HCT116 (cell line): ENCODE measurements at regions not wholly inside any gene's neighbourhood (a gene's known extent, or its start where the extent isn't known, plus 50 kb on each side); places are given as distances from the start of the nearest gene placed in this dataset.

Experiments
- ATAC-seq: fragments of 200-7000 bp; cut with Tn5 transposase; 2 replicates; pipeline ENCODE4 v1.9.1; 2020; ENCODE audit warnings: mild to moderate bottlenecking, moderate library complexity
- BruUV-seq: library from RNA; stranded (reverse); fragments of 400-500 nt; replicated peaks from 2 replicates; lab custom pipeline; 2021; lab: Mats Ljungman, UMichigan
- CTCF ChIA-PET: fragments of 300-600 bp; sonication (Branson Sonifier 250); formaldehyde crosslinking; loops from one replicate; lab custom pipeline; 2021; ENCODE audit warnings: antibody characterized with exemption; lab: Charles Lee
- POLR2A ChIA-PET: fragments of 300-600, 350-600 bp; sonication (Branson Sonifier 250); formaldehyde crosslinking; loops from one replicate; lab custom pipeline; 2021; ENCODE audit warnings: antibody characterized with exemption; lab: Charles Lee
- RAD21 ChIA-PET, 2 experiments: fragments of 300-600 bp; sonication (Branson Sonifier 250); formaldehyde crosslinking; loops; one replicate each; lab custom pipeline; 2023; ENCODE audit warnings: low total read pairs in 2 of 2; ENCODE audit not compliant: uncharacterized antibody in 2 of 2, unreplicated experiment in 2 of 2, low non-redundant PET in 1 of 2; lab: Charles Lee
- DNase-seq: peaks from one replicate; pipeline ENCODE4 v3.0.0-alpha.2; 2010; ENCODE audit warnings: low read depth, low spot score
- H2AFZ ChIP-seq: fragments of 200-600 bp; shearing (Covaris generic), sonication (generic); 2 replicates; pipeline ENCODE4 v1.6.1; 2017; ENCODE audit warnings: low read depth, mixed run types, mixed read lengths, antibody characterized with exemption, low read length; ENCODE audit not compliant: poor library complexity, severe bottlenecking
- H3K27ac ChIP-seq: 2 replicates; pipeline ENCODE4 v1.5.1; 2012; ENCODE audit warnings: low read depth, low read length
- H3K27me3 ChIP-seq: fragments of 200-600 bp; sonication (generic); 2 replicates; pipeline ENCODE4 v1.6.1; 2016; ENCODE audit warnings: mixed run types, low read length, mixed read lengths; ENCODE audit not compliant: insufficient read depth
- H3K36me3 ChIP-seq, 2 experiments: fragments of 200-500 bp in 1 of 2; fragments of 200-600 bp in 1 of 2; sonication (Bioruptor generic) in 1 of 2; sonication (generic) in 1 of 2; 2 replicates each; pipeline versions ENCODE4 v1.5.1 to v1.6.1; 2014 to 2016; ENCODE audit warnings: low read length in 2 of 2, inconsistent platforms in 1 of 2, mixed read lengths in 1 of 2, mixed run types in 1 of 2; ENCODE audit not compliant: insufficient read depth in 2 of 2, control insufficient read depth in 1 of 2
- H3K4me1 ChIP-seq, 2 experiments: fragments of 200-600 bp in 1 of 2; sonication (generic) in 1 of 2; 2 replicates each; pipeline versions ENCODE4 v1.5.1 to v1.6.1; 2012 to 2017; ENCODE audit warnings: low read length in 2 of 2, inconsistent platforms in 1 of 2, mild to moderate bottlenecking in 1 of 2, mixed read lengths in 1 of 2, mixed run types in 1 of 2, moderate library complexity in 1 of 2; ENCODE audit not compliant: insufficient read depth in 2 of 2, control insufficient read depth in 1 of 2
- H3K4me2 ChIP-seq: fragments of 200-600 bp; sonication (generic); 2 replicates; pipeline ENCODE4 v1.6.1; 2017; ENCODE audit warnings: mixed run types, low read length, mixed read lengths
- H3K4me3 ChIP-seq, 2 experiments: fragments of 200-600 bp in 1 of 2; sonication (generic) in 1 of 2; replicated peaks in 1 of 2; 2 replicates each; pipeline ENCODE4 v1.5.1; 2011 to 2016; ENCODE audit warnings: low read length in 2 of 2, control low read depth in 1 of 2, low read depth in 1 of 2, mild to moderate bottlenecking in 1 of 2, mixed read lengths in 1 of 2, mixed run types in 1 of 2
- H3K79me2 ChIP-seq: fragments of 200-600 bp; sonication (generic); 2 replicates; pipeline ENCODE4 v1.6.1; 2017; ENCODE audit warnings: mild to moderate bottlenecking, mixed run types, low read length, moderate library complexity, mixed read lengths; ENCODE audit not compliant: insufficient read depth
- H3K9ac ChIP-seq: fragments of 200-600 bp; sonication (generic); 2 replicates; pipeline ENCODE4 v1.6.1; 2016; ENCODE audit warnings: low read length, mixed read lengths
- H3K9me2 ChIP-seq: fragments of 200-600 bp; sonication (generic), shearing (Covaris generic); 2 replicates; pipeline ENCODE4 v1.6.1; 2017; ENCODE audit warnings: mixed run types, mild to moderate bottlenecking, moderate library complexity; ENCODE audit not compliant: insufficient read depth
- H3K9me3 ChIP-seq, 2 experiments: fragments of 200-500 bp in 1 of 2; fragments of 200-600 bp in 1 of 2; sonication (Bioruptor generic) in 1 of 2; sonication (generic) in 1 of 2; 2 replicates each; pipeline ENCODE4 v1.6.1; 2014 to 2017; ENCODE audit warnings: low read length in 2 of 2, mixed read lengths in 2 of 2, inconsistent platforms in 1 of 2, low read depth in 1 of 2, mild to moderate bottlenecking in 1 of 2, mixed run types in 1 of 2, moderate library complexity in 1 of 2; ENCODE audit not compliant: control insufficient read depth in 1 of 2, insufficient read depth in 1 of 2
- H4K20me1 ChIP-seq: fragments of 200-600 bp; sonication (generic), shearing (Covaris generic); 2 replicates; pipeline ENCODE4 v1.6.1; 2017; ENCODE audit warnings: mixed run types, mild to moderate bottlenecking, moderate library complexity; ENCODE audit not compliant: insufficient read depth
- ATF3 ChIP-seq: IDR thresholded peaks from 2 replicates; pipeline ENCODE4 v1.6.1; 2012
- CBX3 ChIP-seq: IDR thresholded peaks from 2 replicates; pipeline ENCODE4 v1.6.1; 2012; ENCODE audit warnings: low read depth
- CTCF ChIP-seq, 3 experiments: fragments of 200-600 bp in 1 of 3; sonication (generic) in 1 of 3; IDR thresholded peaks in 2 of 3; conservative IDR thresholded peaks in 1 of 3; 2 replicates each; pipeline ENCODE4 v1.5.1; 2012 to 2017; ENCODE audit warnings: low read depth in 2 of 3, low read length in 2 of 3, antibody characterized with exemption in 1 of 3, borderline replicate concordance in 1 of 3, control low read depth in 1 of 3, mild to moderate bottlenecking in 1 of 3, mixed read lengths in 1 of 3, mixed run types in 1 of 3, moderate library complexity in 1 of 3; ENCODE audit not compliant: insufficient read depth in 1 of 3
- EGR1 ChIP-seq: IDR thresholded peaks from 2 replicates; pipeline ENCODE4 v1.6.1; 2012; ENCODE audit warnings: low read depth
- ELF1 ChIP-seq: IDR thresholded peaks from 2 replicates; pipeline ENCODE4 v1.6.1; 2012; ENCODE audit warnings: low read depth, borderline replicate concordance
- FOSL1 ChIP-seq: IDR thresholded peaks from 2 replicates; pipeline ENCODE4 v1.6.1; 2012; ENCODE audit warnings: low read depth
- POLR2A ChIP-seq: IDR thresholded peaks from 2 replicates; pipeline ENCODE4 v1.7.0; 2011; ENCODE audit warnings: borderline replicate concordance; ENCODE audit not compliant: insufficient read depth, insufficient read length; ENCODE audit errors: extremely low read depth
- POLR2AphosphoS5 ChIP-seq: IDR thresholded peaks from 2 replicates; pipeline ENCODE4 v1.6.1; 2011; ENCODE audit warnings: mild to moderate bottlenecking, low read depth, low read length, moderate library complexity
- RAD21 ChIP-seq: IDR thresholded peaks from 2 replicates; pipeline ENCODE4 v1.6.1; 2012; ENCODE audit warnings: low read depth, mild to moderate bottlenecking
- SRF ChIP-seq: IDR thresholded peaks from 2 replicates; pipeline ENCODE4 v1.6.1; 2012; ENCODE audit warnings: low read depth
- YY1 ChIP-seq: IDR thresholded peaks from 2 replicates; pipeline ENCODE4 v1.6.1; 2011; ENCODE audit warnings: low read length, low read depth, moderate library complexity, mild to moderate bottlenecking; ENCODE audit not compliant: insufficient replicate concordance; ENCODE audit errors: extremely low read depth
- ZBTB33 ChIP-seq: IDR thresholded peaks from 2 replicates; pipeline ENCODE4 v1.6.1; 2011; ENCODE audit warnings: mild to moderate bottlenecking, low read length, moderate library complexity; ENCODE audit not compliant: insufficient replicate concordance; ENCODE audit errors: extremely low read depth
- ZNF274 ChIP-seq: fragments of 200-500 bp; sonication (Bioruptor generic); IDR thresholded peaks from 2 replicates; pipeline ENCODE4 v1.6.1; 2014; ENCODE audit warnings: mild to moderate bottlenecking, low read depth, low read length, inconsistent platforms
- intact Hi-C: fragments of 100-400 bp; cut with micrococcal nuclease; formaldehyde crosslinking; loops from 2 replicates; pipeline ENCODE4 v1.10.0; 2022

GRCh38 chr3:13163848-13164382, 90.7 kb upstream of the IQSEC1 start (continued):
- TF ChIP-seq ZBTB33 (no peak), SRF (no peak), ATF3 (no peak), CBX3 (no peak), EGR1 (no peak), ZNF274 (no peak), POLR2A (no peak)

- Histone ChIP-seq H3K4me1 (peaks cover 0 to 8% of the 10 kb centered on the region in 2 experiments; a peak in 2 of 4 replicates), H3K9ac (no peak overlapping the region), H3K4me3 (no peak overlapping the region), H3K27me3 (0 out of 2 replicates have a peak, but pooled peaks cover 5% of the 10 kb centered on the region), H3K9me3 (no peaks in the 10 kb centered on the region), H3K27ac (no peak overlapping the region), H4K20me1 (no peaks in the 10 kb centered on the region), H3K79me2 (no peaks in the 10 kb centered on the region), H3K4me2 (no peak overlapping the region), H2AFZ (no peak overlapping the region), H3K9me2 (no peaks in the 10 kb centered on the region), H3K36me3 (no peaks in the 10 kb centered on the region)
- ChIA-PET CTCF (no interaction called here), RAD21 (no interaction called here), POLR2A (no interaction called here)
- ATAC-seq (no peak), DNase-seq (no peak)
- BruUV-seq, result no TSS peak
- intact Hi-C loops, result no loop called here
- TF ChIP-seq ZNF274 (no peak), CTCF (IDR thresholded peaks at IDR 0.05 in 2 of 3, conservative IDR thresholded peaks at IDR 0.05 in 1 of 3; ENCODE audit: borderline replicate concordance in 1 of 3, insufficient read depth in 1 of 3, low read depth in 2 of 3, low read length in 2 of 3) (no peak), POLR2AphosphoS5 (no peak), YY1 (no peak), RAD21 (no peak), ELF1 (no peak), ATF3 (no peak), POLR2A (no peak), FOSL1 (no peak)
These were observed 89.5 kb upstream of the IQSEC1 start for GRCh38 chr3:13162549-13163320.
